HepG2 (cell line): ENCODE measurements at regions not wholly inside any gene's neighbourhood (a gene's known extent, or its start where the extent isn't known, plus 50 kb on each side); places are given as distances from the start of the nearest gene placed in this dataset.

ENCODE experiments used
- ATAC-seq: fragments of 200-7000 bp; cut with Tn5 transposase; 3 replicates; pipeline ENCODE4 v1.9.1; 2020; ENCODE audit warnings: mild to moderate bottlenecking, moderate library complexity
- BruUV-seq: library from RNA; stranded (reverse); fragments of 400-500 nt; replicated peaks from 2 replicates; lab custom pipeline; 2021; lab: Mats Ljungman, UMichigan
- CTCF ChIA-PET: fragments of 300-600 bp; formaldehyde crosslinking; extraction: SDS; loops from one replicate; lab custom pipeline; 2021; ENCODE audit warnings: low total read pairs, inconsistent platforms, low intra/inter-chr PET ratio; lab: Yijun Ruan, JAX
- POLR2A ChIA-PET: fragments of 350-600 bp; sonication (Branson Sonifier 250); formaldehyde crosslinking; loops from one replicate; lab custom pipeline; 2020; ENCODE audit warnings: antibody characterized with exemption, inconsistent platforms; lab: Yijun Ruan, JAX
- DNase-seq: peaks from one replicate; pipeline ENCODE4 v3.0.0-alpha.2; 2015; ENCODE audit warnings: low spot score
- FAIRE-seq: peaks from 3 replicates; lab custom pipeline; 2011; peaks lifted over from hg19 to GRCh38; lab: Jason Lieb, UNC
- H2AFZ ChIP-seq: one replicate; pipeline ENCODE4 v1.6.1; 2011; ENCODE audit warnings: low read length, inconsistent platforms
- H3K27ac ChIP-seq: fragments of 300-600 bp; 3 replicates; pipeline ENCODE4 v1.8.0; 2011; ENCODE audit warnings: mixed run types, mild to moderate bottlenecking, mixed read lengths, low read length, inconsistent platforms; ENCODE audit not compliant: insufficient read depth; ENCODE audit errors: extremely low read length
- H3K27me3 ChIP-seq, 2 experiments: fragments of 200-600 bp in 1 of 2; 2 replicates in 1 of 2; 3 replicates in 1 of 2; pipeline versions ENCODE4 v1.6.0 to v1.8.0; 2011; ENCODE audit warnings: low read length in 2 of 2, mild to moderate bottlenecking in 2 of 2, moderate library complexity in 2 of 2, inconsistent platforms in 1 of 2; ENCODE audit not compliant: insufficient read depth in 2 of 2, control insufficient read depth in 1 of 2
- H3K36me3 ChIP-seq, 2 experiments: fragments of 200-600 bp in 1 of 2; replicated peaks in 1 of 2; 2 replicates in 1 of 2; 3 replicates in 1 of 2; pipeline versions ENCODE4 v1.5.1 to v1.8.0; 2011; ENCODE audit warnings: low read length in 2 of 2, inconsistent platforms in 1 of 2; ENCODE audit not compliant: insufficient read depth in 2 of 2, control insufficient read depth in 1 of 2
- H3K4me1 ChIP-seq: 2 replicates; pipeline ENCODE4 v1.5.1; 2012; ENCODE audit warnings: low read length, inconsistent platforms; ENCODE audit not compliant: insufficient read depth
- H3K4me2 ChIP-seq: 2 replicates; pipeline ENCODE4 v1.6.0; 2011; ENCODE audit warnings: low read depth, low read length, inconsistent platforms
- H3K4me3 ChIP-seq, 3 experiments: fragments of 200-600 bp in 1 of 3; sonication (generic), shearing (Covaris generic) in 1 of 3; replicated peaks in 1 of 3; 2 replicates each; pipeline ENCODE4 v1.5.1; 2011 to 2016; ENCODE audit warnings: low read length in 3 of 3, inconsistent platforms in 2 of 3, low read depth in 2 of 3, mild to moderate bottlenecking in 2 of 3, control low read depth in 1 of 3, mixed read lengths in 1 of 3; ENCODE audit not compliant: insufficient read depth in 1 of 3
- H3K79me2 ChIP-seq: one replicate; pipeline ENCODE4 v1.6.1; 2011; ENCODE audit warnings: low read length, inconsistent platforms; ENCODE audit not compliant: insufficient read depth
- H3K9ac ChIP-seq: 2 replicates; pipeline ENCODE4 v1.6.0; 2011; ENCODE audit warnings: mild to moderate bottlenecking, low read depth, low read length, inconsistent platforms; ENCODE audit not compliant: insufficient read depth
- H3K9me3 ChIP-seq: 2 replicates; pipeline ENCODE4 v1.5.1; 2012; ENCODE audit warnings: mild to moderate bottlenecking, low read length
- H4K20me1 ChIP-seq: 2 replicates; pipeline ENCODE4 v1.6.0; 2011; ENCODE audit warnings: inconsistent platforms, mild to moderate bottlenecking, low read length, moderate library complexity; ENCODE audit not compliant: insufficient read depth
- BCL6 ChIP-seq: IDR thresholded peaks from 2 replicates; pipeline ENCODE4 v1.6.1; 2016; ENCODE audit warnings: missing genetic modification reagents, missing compliant biosample characterization
- CEBPG ChIP-seq: IDR thresholded peaks from 2 replicates; pipeline ENCODE4 v1.6.1; 2016
- KIAA2018 ChIP-seq: sonication (generic); formaldehyde crosslinking; IDR thresholded peaks from 2 replicates; pipeline ENCODE4 v1.5.0; 2020; ENCODE audit warnings: mild to moderate bottlenecking, missing genetic modification reagents, borderline replicate concordance
- MAZ ChIP-seq, 2 experiments: sonication (generic) in 1 of 2; formaldehyde crosslinking in 1 of 2; IDR thresholded peaks; 2 replicates each; pipeline versions ENCODE4 v1.5.0 to v1.6.1; 2012 to 2020; ENCODE audit warnings: low read depth in 2 of 2, mild to moderate bottlenecking in 2 of 2, borderline replicate concordance in 1 of 2, improper control_type of control experiment in 1 of 2, low read length in 1 of 2, missing genetic modification reagents in 1 of 2, moderate library complexity in 1 of 2
- PBX3 ChIP-seq: sonication (generic); formaldehyde crosslinking; IDR thresholded peaks from 2 replicates; pipeline ENCODE4 v1.8.1; 2023; ENCODE audit warnings: missing genetic modification reagents, inconsistent platforms, borderline replicate concordance
- PHF8 ChIP-seq: sonication (generic); formaldehyde crosslinking; IDR thresholded peaks from 2 replicates; pipeline ENCODE4 v1.5.0; 2020; ENCODE audit warnings: missing genetic modification reagents
- POLR2AphosphoS2 ChIP-seq: IDR thresholded peaks from 2 replicates; pipeline ENCODE4 v1.6.1; 2011; ENCODE audit warnings: low read depth, low read length, improper control_type of control experiment
- TRIM22 ChIP-seq: fragments of 450-650 bp; IDR thresholded peaks from 2 replicates; pipeline ENCODE4 v1.6.1; 2017
- ZFP36 ChIP-seq: fragments of 150-350 bp; IDR thresholded peaks from 2 replicates; pipeline ENCODE4 v1.6.1; 2018; ENCODE audit warnings: borderline replicate concordance, low read length, low read depth; ENCODE audit not compliant: partially characterized antibody
- ZFP41 ChIP-seq: sonication (generic); formaldehyde crosslinking; IDR thresholded peaks from 2 replicates; pipeline ENCODE4 v1.4.0; 2020; ENCODE audit warnings: mild to moderate bottlenecking, missing genetic modification reagents, borderline replicate concordance
- ZMAT5 ChIP-seq: sonication (generic); formaldehyde crosslinking; IDR thresholded peaks from 2 replicates; pipeline ENCODE4 v1.5.0; 2020; ENCODE audit warnings: mild to moderate bottlenecking, low read depth, missing genetic modification reagents, borderline replicate concordance
- ZNF577 ChIP-seq: sonication (generic); formaldehyde crosslinking; IDR thresholded peaks from 2 replicates; pipeline ENCODE4 v1.4.0; 2020; ENCODE audit warnings: mild to moderate bottlenecking, low read depth, missing genetic modification reagents, borderline replicate concordance
- ZNF580 ChIP-seq: IDR thresholded peaks from 2 replicates; pipeline ENCODE4 v1.6.1; 2016; ENCODE audit warnings: low read depth, borderline replicate concordance
- WGBS: methylation state at CpG from one replicate; pipeline ENCODE4 v1.1.6; 2017; ENCODE audit warnings: low lambda C conversion rate; 5-methylcytosine and 5-hydroxymethylcytosine counted together
- in situ Hi-C: cut with HindIII; loops from 2 replicates; pipeline ENCODE4 v1.10.0; 2017; ENCODE audit warnings: low pct_unique_long_range_greater_than_20kb; ENCODE audit not compliant: extremely low pct_ligation_motif_present
- intact Hi-C: fragments of 100-400 bp; cut with micrococcal nuclease; formaldehyde crosslinking; loops from one replicate; pipeline ENCODE4 v1.10.0; 2022; ENCODE audit not compliant: unreplicated experiment

- H3K4me3 ChIP-seq, result no peak overlapping the region
- ChIA-PET POLR2A (no interaction called here), CTCF (no interaction called here)
- H3K9me3 ChIP-seq, result no peaks in the 10 kb centered on the region
- H3K4me2 ChIP-seq, result no peak overlapping the region
- in situ Hi-C loops (no loop called here), intact Hi-C loops (loop anchor here (2.0 kb wide), 1 partner anchor 55 kb away; no protein-coding TSS in a partner anchor)
- no TSS peak for BruUV-seq
- no peaks in the 10 kb centered on the region for H3K4me1 ChIP-seq
- H3K36me3 ChIP-seq, result no peaks in the 10 kb centered on the region
- H3K27me3 ChIP-seq, result no peaks in the 10 kb centered on the region
- H3K9ac ChIP-seq, result no peak overlapping the region
- no peak for FAIRE-seq
- 0% methylated on average over 1 of the region's 1 CpG for WGBS
- no peak for ATAC-seq
- no peak overlapping the region for H2AFZ ChIP-seq
- H4K20me1 ChIP-seq, result no peaks in the 10 kb centered on the region
- H3K79me2 ChIP-seq, result no peaks in the 10 kb centered on the region
- DNase-seq, result no peak
- H3K27ac ChIP-seq, result no peak overlapping the region
- no peak for TF ChIP-seq ZFP36
- no peak for TF ChIP-seq BCL6 (CRISPR knock-in tag)
- TF ChIP-seq PBX3 (CRISPR knock-in tag), result no peak
- TF ChIP-seq MAZ (IDR thresholded peaks at IDR 0.05; ENCODE audit: borderline replicate concordance, low read depth, low read length), result no peak
- TF ChIP-seq MAZ (CRISPR knock-in tag; IDR thresholded peaks at IDR 0.05; ENCODE audit: low read depth), result no peak
- TF ChIP-seq POLR2AphosphoS2, result no peak
- TF ChIP-seq PHF8 (CRISPR knock-in tag), result no peak
- TF ChIP-seq ZNF577 (CRISPR knock-in tag), result no peak
- no peak for TF ChIP-seq CEBPG (CRISPR knock-in tag)
- TF ChIP-seq ZMAT5, result no peak
- no peak for TF ChIP-seq KIAA2018 (CRISPR knock-in tag)
- no peak for TF ChIP-seq ZNF580 (CRISPR knock-in tag)
- TF ChIP-seq ZFP41 (CRISPR knock-in tag), result no peak
- no peak for TF ChIP-seq TRIM22
These were observed 390.3 kb upstream of the PKN2 start for GRCh38 chr1:88293691-88294190.
